Common myeloid progenitor, CD34-positive (primary cell): ENCODE measurements at regions not wholly inside any gene's neighbourhood (a gene's known extent, or its start where the extent isn't known, plus 50 kb on each side); places are given as distances from the start of the nearest gene placed in this dataset.
"Not testable (repeated sequence)": the region's sequence is repeated elsewhere in the genome, so short reads cannot be mapped to it uniquely, and the experiment has no call there.

Source experiments
- CTCF ChIA-PET: fragments of 350-600 bp; sonication (Branson Sonifier 250); formaldehyde crosslinking; loops from one replicate; lab custom pipeline; 2021; ENCODE audit warnings: antibody characterized with exemption; lab: Charles Lee
- POLR2A ChIA-PET: fragments of 350-600 bp; sonication (Branson Sonifier 250); formaldehyde crosslinking; loops from one replicate; lab custom pipeline; 2021; ENCODE audit warnings: antibody characterized with exemption; lab: Charles Lee
- DNase-seq, 3 donors: peaks; one replicate each; pipeline versions ENCODE4 v3.0.0 to v3.0.0-alpha.2; 2013
- H3K27ac ChIP-seq, 2 experiments: 1 replicate in 1 of 2; 2 replicates in 1 of 2; pipeline ENCODE4 v1.7.0; 2013; ENCODE audit warnings: inconsistent platforms in 2 of 2, low read length in 2 of 2, mild to moderate bottlenecking in 2 of 2, low read depth in 1 of 2, moderate library complexity in 1 of 2; ENCODE audit not compliant: severe bottlenecking in 2 of 2, insufficient read depth in 1 of 2, poor library complexity in 1 of 2
- H3K27me3 ChIP-seq, 5 experiments: replicated peaks in 2 of 5; 1 replicate in 3 of 5; 2 replicates in 2 of 5; pipeline versions ENCODE4 v1.6.1 to v1.7.0; 2013; ENCODE audit warnings: low read length in 4 of 5, mild to moderate bottlenecking in 2 of 5, moderate library complexity in 2 of 5, inconsistent platforms in 1 of 5; ENCODE audit not compliant: insufficient read depth in 5 of 5, control insufficient read depth in 4 of 5
- H3K36me3 ChIP-seq, 4 experiments: 1 replicate in 2 of 4; 2 replicates in 2 of 4; pipeline versions ENCODE4 v1.6.1 to v1.7.0; 2013; ENCODE audit warnings: low read length in 3 of 4, control low read depth in 1 of 4, mild to moderate bottlenecking in 1 of 4; ENCODE audit not compliant: control insufficient read depth in 4 of 4, insufficient read depth in 4 of 4
- H3K4me1 ChIP-seq, 4 experiments: 1 replicate in 3 of 4; 2 replicates in 1 of 4; pipeline versions ENCODE4 v1.6.1 to v1.7.1; 2013; ENCODE audit warnings: low read length in 3 of 4, mild to moderate bottlenecking in 3 of 4, control low read depth in 1 of 4, inconsistent platforms in 1 of 4, moderate library complexity in 1 of 4; ENCODE audit not compliant: control insufficient read depth in 4 of 4, insufficient read depth in 4 of 4; ENCODE audit errors: control extremely low read depth in 1 of 4
- H3K4me3 ChIP-seq, 7 experiments: 1 replicate in 4 of 7; 2 replicates in 3 of 7; pipeline versions ENCODE4 v1.5.1 to v1.7.0; 2013; ENCODE audit warnings: mild to moderate bottlenecking in 7 of 7, low read length in 6 of 7, moderate library complexity in 6 of 7, inconsistent platforms in 2 of 7, low read depth in 2 of 7, control low read depth in 1 of 7; ENCODE audit not compliant: insufficient read depth in 4 of 7, control insufficient read depth in 1 of 7; ENCODE audit errors: extremely low read depth in 1 of 7
- H3K9me3 ChIP-seq, 5 experiments: 1 replicate in 4 of 5; 2 replicates in 1 of 5; pipeline versions ENCODE4 v1.6.1 to v1.7.1; 2013; ENCODE audit warnings: low read length in 4 of 5, mild to moderate bottlenecking in 2 of 5, inconsistent platforms in 1 of 5, low read depth in 1 of 5, moderate library complexity in 1 of 5; ENCODE audit not compliant: control insufficient read depth in 4 of 5, insufficient read depth in 2 of 5; ENCODE audit errors: control extremely low read depth in 1 of 5
- WGBS: methylation state at CpG from one replicate; pipeline ENCODE4 v1.1.5; 2013; ENCODE audit not compliant: insufficient coverage; 5-methylcytosine and 5-hydroxymethylcytosine counted together

- 89% methylated on average over 7 of the region's 7 CpGs for WGBS
- CTCF ChIA-PET, H3K4me1 ChIP-seq: not testable (repeated sequence)
Measured at GRCh38 chr2:15824467-15824866, 115.9 kb upstream of the MYCN start.

GRCh38 chr2:15825276-15825980 is 114.9 kb upstream of the MYCN start:
- Histone ChIP-seq H3K27me3 (no peaks in the 10 kb centered on the region), H3K27ac (no peak overlapping the region), H3K36me3 (no peaks in the 10 kb centered on the region), H3K4me1 (no peaks in the 10 kb centered on the region), H3K4me3 (no peak overlapping the region), H3K9me3 (no peaks in the 10 kb centered on the region)
- CTCF ChIA-PET = no interaction called here
- POLR2A ChIA-PET = no interaction called here
- no peak for DNase-seq
- 98% methylated on average over 13 of the region's 13 CpGs for WGBS

More at GRCh38 chr2:15824467-15824866, 115.9 kb upstream of the MYCN start:
- H3K27ac ChIP-seq, POLR2A ChIA-PET, H3K36me3 ChIP-seq, H3K27me3 ChIP-seq, H3K9me3 ChIP-seq, DNase-seq, H3K4me3 ChIP-seq: not testable (repeated sequence)

GRCh38 chr2:15826273-15826717 is 114.1 kb upstream of the MYCN start:
- Histone ChIP-seq H3K27ac (no peak overlapping the region), H3K4me1 (no peaks in the 10 kb centered on the region), H3K27me3 (no peaks in the 10 kb centered on the region), H3K9me3 (no peaks in the 10 kb centered on the region), H3K36me3 (no peaks in the 10 kb centered on the region), H3K4me3 (no peak overlapping the region)
- 96% methylated on average over 4 of the region's 8 CpGs for WGBS
- DNase-seq = no peak
- ChIA-PET POLR2A (no interaction called here), CTCF (interaction anchor here (1.0 kb wide), 1 partner anchor 36 kb away, joined by 3 read pairs; no protein-coding TSS in a partner anchor)

- no peak overlapping the region for H3K27ac ChIP-seq
- H3K4me3 ChIP-seq = no peak overlapping the region
- WGBS = 68% methylated on average over 4 of the region's 4 CpGs
- H3K36me3 ChIP-seq = no peaks in the 10 kb centered on the region
- ChIA-PET POLR2A (no interaction called here), CTCF (interaction anchor here (1.0 kb wide), 1 partner anchor 36 kb away, joined by 3 read pairs; no protein-coding TSS in a partner anchor)
- no peaks in the 10 kb centered on the region for H3K9me3 ChIP-seq
- no peaks in the 10 kb centered on the region for H3K27me3 ChIP-seq
- no peaks in the 10 kb centered on the region for H3K4me1 ChIP-seq
- DNase-seq = no peak
Measured at GRCh38 chr2:15827001-15827400, 113.3 kb upstream of the MYCN start.

GRCh38 chr2:15828576-15828975 is 111.8 kb upstream of the MYCN start:
- no peaks in the 10 kb centered on the region for H3K27me3 ChIP-seq
- no peaks in the 10 kb centered on the region for H3K9me3 ChIP-seq
- no peaks in the 10 kb centered on the region for H3K4me1 ChIP-seq
- ChIA-PET CTCF (no interaction called here), POLR2A (no interaction called here)
- H3K4me3 ChIP-seq = no peak overlapping the region
- no peak for DNase-seq
- H3K27ac ChIP-seq = no peak overlapping the region
- WGBS = 91% methylated on average over 5 of the region's 5 CpGs
- H3K36me3 ChIP-seq = no peaks in the 10 kb centered on the region

GRCh38 chr2:15829091-15829801 is 111.1 kb upstream of the MYCN start:
- DNase-seq = no peak
- H3K4me1 ChIP-seq = no peaks in the 10 kb centered on the region
- ChIA-PET POLR2A (no interaction called here), CTCF (no interaction called here)
- no peaks in the 10 kb centered on the region for H3K27me3 ChIP-seq
- 96% methylated on average over 7 of the region's 7 CpGs for WGBS
- no peaks in the 10 kb centered on the region for H3K36me3 ChIP-seq
- no peaks in the 10 kb centered on the region for H3K9me3 ChIP-seq
- no peak overlapping the region for H3K27ac ChIP-seq
- no peak overlapping the region for H3K4me3 ChIP-seq

GRCh38 chr2:15829985-15830384 is 110.4 kb upstream of the MYCN start:
- POLR2A ChIA-PET = no interaction called here
- CTCF ChIA-PET = no interaction called here
- Histone ChIP-seq H3K9me3 (no peaks in the 10 kb centered on the region), H3K36me3 (no peaks in the 10 kb centered on the region), H3K27me3 (no peaks in the 10 kb centered on the region), H3K4me1 (no peaks in the 10 kb centered on the region), H3K4me3 (no peak overlapping the region), H3K27ac (no peak overlapping the region)
- no peak for DNase-seq
- WGBS = no CpG with 5 or more reads among the region's 2 CpGs
